HG03045 (cell line): ENCODE measurements at regions not wholly inside any gene's neighbourhood (a gene's known extent, or its start where the extent isn't known, plus 50 kb on each side); places are given as distances from the start of the nearest gene placed in this dataset.
A peak's percentile ranks its signal among the peaks of the same experiment; 100 is the strongest.
"Not testable (repeated sequence)": the region's sequence is repeated elsewhere in the genome, so short reads cannot be mapped to it uniquely, and the experiment has no call there.

Experiments
- ATAC-seq: cut with Tn5 transposase; IDR thresholded peaks from one replicate; pipeline ENCODE4 v1.9.1; 2021; ENCODE audit warnings: mild to moderate bottlenecking, moderate library complexity; ENCODE audit not compliant: unreplicated experiment

DNA sequence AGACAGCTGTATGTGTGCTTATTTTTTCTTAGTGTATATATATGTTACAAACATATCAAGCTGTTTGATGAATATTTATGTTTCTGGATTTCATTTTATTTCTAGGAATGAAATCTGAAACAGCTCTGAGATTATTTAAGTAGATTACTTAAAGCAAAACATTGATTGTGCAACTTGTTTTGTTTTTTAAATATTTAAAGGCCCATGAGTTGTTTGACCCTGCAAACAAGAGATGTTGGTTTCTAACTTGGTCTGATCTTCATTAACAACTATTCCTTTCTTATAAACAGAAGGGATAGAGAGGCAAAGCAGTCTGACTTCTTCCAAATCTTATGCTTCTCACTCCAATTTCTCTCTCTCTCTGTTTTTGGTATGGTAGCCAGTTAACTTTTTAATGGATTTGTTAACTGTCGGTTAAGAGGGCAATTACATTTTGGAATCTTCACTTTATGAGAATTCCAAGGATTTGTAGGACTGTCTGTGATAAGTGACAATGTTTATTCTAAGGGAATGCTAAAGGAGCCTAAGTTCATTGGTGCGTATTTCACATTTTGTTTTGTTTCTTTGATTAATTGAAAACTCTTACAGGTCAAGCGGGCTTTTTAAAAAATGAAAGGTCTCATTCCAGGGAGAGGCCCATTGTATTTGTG is 102.6 kb upstream of the HMGA2 start:
- no peak for ATAC-seq

DNA sequence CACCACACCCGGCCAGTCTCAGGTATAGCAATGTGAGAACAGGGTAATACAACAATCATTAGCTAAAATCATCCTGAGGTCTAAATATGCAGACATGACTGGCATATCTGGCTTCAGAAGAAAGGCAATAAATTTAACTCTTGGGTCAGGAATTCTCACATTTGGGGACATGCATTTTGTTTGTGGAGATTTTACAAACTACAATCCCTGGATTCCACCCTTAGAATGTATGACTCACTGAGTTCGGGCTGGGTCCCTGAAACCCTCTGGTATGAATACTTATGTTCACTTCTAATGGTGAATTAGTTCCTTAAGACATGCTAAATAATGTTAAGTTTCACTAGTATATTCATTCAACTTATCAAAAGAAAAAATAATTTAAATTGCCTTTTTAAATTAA is 98.9 kb upstream of the HMGA2 start:
- no peak for ATAC-seq

DNA sequence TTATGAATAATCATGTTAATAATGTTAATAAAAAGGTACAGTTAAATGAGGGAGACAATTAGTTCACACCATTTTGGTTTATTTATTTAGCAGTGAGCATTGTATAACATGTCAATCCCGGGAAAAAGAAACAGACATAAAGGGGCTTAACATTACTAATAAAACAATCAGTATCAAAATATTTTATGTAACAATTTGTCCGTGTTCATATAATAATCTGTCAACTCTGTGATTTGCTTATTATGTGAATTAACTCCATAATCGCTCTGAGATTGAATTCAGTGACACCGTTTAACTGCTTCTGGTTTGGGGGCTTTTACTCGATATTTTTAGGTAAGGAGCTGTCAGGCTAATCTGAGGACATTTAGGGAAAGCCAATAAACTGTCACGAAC is 95.8 kb upstream of the HMGA2 start:
- ATAC-seq = no peak

DNA sequence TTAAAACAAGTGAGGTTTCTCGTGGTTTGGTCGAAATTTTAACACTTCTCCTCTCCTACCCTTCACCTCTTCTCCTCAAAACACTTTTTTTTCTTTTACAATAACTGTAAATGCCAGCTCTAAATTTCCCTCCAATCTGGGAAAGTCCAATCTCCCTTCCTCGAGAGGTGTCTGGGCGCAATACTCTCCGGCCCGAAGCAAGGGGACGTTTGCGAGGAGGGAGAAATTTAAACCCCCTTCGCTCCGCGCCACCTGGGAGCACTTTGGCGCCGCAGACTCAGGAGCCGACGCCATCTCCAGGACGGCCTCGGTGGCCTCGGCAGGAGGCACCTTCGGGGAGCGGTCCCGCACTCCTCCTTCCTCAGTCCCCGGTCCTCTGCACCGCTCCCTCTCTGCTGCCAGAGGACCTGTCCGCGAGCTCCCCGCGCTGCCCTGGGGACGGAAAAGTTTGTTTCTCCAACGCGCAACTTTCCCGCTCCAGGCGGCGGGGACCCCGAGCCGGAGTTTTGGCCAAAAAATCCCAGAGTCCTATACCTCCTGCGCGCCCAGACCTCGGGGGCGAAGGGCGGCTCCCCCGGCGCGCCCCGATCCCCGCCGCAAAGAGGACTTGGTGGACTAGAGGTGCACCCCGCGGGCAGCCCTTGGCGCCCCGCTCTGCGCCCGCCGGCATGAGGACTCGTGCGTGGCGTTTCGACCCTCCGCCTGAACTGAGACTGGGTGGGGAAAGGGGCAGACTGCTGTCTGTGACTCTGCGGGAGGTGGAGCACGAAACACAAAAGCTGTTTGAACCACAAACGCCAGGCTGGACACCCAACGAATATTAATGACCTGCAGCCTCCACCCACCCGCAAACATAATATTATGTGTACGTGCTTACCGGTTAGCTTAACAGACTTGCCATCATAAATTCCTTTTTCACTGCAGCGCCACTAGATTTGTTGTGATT is 95.2 kb upstream of the HMGA2 start:
- ATAC-seq = no peak

DNA sequence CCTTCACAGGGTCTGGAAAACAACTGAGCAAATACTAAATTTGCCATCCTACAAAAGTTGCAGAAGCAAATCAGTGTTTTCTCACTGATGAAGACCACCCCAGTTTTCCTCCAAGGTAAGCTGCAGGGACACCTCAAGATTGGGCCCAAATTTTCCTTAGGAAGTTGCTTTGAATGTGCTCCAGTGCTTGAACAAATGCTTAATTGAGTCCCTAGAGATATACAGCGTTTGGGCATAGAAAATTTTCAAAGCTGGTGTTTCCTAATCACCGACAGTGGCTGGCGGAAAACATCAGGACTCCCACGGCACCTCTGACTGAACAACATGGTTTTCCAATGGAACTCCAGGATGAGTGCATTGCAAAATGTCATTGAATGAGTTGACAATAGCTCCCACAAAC is 92.5 kb upstream of the HMGA2 start:
- no peak for ATAC-seq

DNA sequence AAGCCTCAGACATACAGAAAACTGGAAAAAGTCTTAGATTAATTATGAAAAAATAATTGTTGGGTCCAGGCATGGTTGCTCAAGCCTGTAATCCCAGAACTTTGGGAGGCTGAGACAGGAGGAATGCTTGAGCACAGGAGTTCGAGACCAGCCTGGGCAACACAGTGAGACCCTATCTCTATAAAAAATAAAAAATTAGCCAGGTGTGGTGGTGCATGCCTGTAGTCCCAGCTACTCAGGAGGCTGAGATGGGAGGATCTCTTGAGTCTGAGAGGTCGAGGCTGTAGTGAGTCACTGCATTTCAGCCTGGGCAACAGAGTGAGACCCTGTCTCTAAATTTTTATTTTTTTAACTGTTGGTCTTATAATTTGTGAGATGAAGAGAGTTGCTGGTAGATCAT is 90.6 kb upstream of the HMGA2 start:
- not testable (repeated sequence) for ATAC-seq

DNA sequence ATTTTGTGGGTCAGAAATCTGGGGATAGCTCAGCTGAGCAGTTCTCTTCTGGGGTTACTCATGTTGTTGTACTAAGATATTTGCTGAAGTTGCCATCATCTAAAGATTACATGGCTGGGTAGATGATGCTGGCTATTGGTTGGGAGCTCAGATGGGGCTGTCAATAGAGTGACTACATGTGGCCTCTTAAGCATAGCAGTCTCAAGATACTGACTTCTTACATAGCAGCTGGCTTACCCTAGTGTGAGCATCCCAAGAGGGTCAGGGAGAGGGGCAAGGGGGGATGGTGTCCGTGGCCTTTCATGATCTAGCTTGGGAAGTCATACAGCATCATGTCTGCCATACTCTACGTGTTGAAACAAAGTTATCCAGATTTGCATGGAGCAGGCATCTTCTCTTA is 90.1 kb upstream of the HMGA2 start:
- ATAC-seq = no peak

DNA sequence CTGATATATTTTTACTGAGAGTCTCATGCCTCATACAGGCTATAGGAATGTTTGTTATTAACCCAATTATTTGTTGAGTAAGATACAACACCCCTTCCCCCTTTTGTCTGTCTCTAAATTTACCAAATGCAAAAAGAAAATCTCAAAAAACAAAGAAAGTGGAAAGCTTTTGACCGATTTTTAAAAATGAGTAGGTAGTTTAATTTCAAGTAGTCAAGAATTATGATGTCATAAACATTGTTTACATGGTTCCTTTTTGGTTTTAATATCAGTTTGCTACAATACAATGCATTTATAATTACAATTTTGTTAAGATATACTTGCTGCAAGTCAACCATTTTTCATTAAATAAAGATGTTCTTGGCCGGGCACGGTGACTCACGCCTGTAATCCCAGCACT is 84.7 kb upstream of the HMGA2 start:
- no peak for ATAC-seq

DNA sequence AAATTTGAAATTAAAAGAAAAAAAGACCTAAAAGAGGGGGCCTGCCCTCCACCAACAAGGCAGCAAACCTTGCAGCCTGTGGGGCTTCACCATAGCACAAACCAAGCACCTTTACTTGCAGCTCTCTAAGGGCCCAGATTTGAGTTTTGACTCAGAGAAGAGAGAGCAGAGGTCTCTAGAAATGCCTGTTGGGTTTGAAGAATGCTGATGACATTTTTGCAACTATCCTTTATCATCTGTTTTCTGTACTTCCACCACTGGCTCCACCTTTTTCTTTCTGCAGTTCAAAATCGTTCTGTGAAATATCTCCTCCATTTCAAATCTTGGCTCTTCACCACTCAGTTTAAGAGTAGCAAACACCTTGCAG is 83.8 kb upstream of the HMGA2 start:
- no peak for ATAC-seq

DNA sequence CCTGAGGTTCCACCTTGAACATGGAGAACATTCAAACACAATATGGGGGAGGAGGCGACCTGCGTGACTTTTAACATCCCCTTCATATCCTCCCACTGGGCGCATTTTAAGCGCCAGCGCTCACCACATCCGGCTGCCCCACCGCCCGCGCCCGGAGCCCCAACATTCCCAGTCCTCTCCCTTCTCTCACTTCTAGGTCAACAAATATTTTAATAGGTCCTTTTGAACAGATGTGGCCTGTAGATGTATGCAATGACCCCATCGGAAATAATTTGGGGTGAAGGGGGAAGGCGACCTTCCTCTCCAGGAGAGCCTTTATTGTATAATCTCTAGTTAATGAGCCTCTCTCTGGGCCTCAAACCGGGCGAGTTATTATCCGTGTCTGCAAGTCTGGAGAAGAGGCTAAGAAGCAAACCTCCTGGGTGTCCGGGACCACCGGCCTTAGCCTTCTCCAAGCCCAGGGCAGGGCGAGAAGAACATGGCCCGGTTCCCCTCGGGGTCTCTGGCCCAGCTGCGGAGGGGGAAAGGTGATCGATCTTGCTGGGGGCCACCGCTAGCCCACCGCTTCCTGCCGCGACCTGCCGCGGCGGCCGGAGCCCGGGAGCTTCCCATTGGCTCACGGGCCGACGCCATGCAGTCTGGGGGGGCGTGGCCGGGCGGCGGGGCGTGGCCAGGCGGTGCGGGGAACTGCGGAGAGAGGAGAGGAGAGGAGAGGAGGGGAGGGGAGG is 83.2 kb upstream of the HMGA2 start:
- peak; percentile 70 for ATAC-seq

DNA sequence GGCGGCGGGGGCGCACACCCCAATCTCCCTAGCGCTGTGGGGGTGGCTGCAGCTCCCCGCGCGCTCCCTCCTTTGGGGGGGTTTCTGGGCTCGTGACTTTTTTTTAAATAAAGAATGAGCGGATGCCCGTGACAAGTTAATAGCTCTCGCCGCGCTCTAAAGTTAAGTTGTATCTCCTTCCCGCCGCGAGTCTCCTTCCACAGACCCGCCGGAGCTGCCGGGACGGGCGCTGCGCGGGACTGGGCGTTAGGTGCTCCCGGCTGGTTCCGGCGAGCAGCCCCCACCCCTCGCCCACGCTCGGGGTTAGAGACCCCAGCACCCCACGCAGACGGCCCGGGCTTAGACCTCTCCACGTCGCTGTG is 82.6 kb upstream of the HMGA2 start:
- ATAC-seq = no peak

DNA sequence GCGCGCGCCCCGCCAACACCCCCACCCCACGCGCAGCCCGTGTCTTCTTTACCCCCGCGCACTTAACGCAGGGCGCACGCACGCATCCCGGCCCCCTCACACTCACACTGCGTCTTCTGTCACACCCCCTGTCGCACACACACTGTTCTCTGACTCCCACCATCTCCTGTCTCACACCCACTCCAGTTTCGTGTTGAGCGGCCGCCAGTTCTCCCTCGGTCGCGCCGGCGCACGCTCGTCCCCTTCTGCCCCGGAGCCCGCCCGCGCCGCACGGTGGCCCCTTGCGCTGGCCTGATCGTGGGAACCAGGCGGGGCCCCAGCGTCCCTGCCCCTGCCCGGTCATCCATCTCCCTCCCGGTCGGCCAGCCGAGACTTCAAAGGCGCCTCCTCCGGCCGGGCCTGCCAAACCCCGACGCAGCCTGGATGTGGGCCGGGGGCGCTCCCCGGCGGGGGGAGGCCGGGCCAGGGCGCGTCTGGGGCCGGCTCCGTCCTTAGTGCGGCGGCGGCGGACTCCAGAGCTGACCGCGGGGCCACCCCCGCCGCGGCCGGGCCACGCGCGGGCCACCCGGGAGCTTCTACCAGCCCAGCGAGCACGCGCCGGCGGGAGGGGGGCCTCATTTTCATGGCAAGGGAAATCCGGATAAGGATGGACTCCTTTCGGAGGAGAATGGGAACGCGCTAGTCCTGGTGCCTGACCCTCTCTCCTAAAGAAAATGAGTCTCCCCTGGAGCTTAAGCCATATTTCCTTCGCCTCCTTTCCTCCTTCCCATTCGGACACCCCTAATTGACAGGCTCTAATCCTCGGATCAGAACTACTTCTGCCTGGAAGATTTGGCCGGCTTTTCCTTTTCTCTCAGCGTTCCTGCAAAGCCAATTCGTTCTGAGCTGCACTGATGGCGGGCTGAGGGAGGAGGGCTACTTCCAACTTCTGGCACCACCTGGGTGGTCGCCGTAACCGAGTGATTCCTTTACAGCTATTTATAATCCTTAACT is 82.0 kb upstream of the HMGA2 start:
- no peak for ATAC-seq

DNA sequence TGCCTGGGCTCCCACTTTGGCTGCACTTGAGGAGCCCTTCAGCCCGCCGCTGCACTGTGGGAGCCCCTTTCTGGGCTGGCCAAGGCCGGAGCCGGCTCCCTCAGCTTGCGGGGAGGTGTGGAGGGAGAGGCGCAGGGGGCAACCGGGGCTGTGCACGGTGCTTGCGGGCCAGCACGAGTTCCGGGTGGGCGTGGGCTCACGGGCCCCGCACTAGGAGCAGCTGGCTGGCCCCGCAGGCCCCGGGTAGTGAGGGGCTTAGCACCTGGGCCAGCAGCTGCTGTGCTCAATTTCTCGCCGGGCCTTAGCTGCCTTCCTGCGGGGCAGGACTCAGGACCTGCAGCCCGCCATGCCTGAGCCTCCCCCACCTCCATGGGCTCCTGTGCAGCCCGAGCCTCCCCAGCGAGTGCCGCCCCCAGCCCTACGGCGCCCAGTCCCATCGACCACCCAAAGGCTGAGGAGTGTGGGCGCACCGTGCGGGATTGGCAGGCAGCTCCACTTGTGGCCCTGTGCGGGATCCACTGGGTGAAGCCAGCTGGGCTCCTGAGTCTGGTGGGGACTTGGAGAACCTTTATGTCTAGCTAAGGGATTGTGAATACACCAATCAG is 79.9 kb upstream of the HMGA2 start:
- ATAC-seq = not testable (repeated sequence)

DNA sequence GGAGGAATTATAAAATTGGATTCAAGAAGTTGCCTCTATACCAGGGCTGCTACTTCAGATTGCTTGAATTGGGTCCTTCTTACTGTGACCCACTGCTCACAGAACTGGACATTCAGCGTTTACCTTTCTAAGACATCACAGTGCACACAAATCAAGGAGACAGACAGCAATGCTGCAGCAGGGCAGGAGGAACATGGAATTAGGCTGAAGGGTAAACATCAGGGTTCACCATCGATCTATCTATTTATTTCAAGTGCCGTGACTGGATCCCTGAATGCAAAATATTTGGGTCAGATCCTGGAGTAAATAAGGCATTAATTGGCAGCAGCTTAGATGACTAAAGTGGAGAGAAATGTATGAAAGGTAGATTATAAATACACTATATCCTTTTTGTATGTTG is 76.9 kb upstream of the HMGA2 start:
- ATAC-seq = no peak

DNA sequence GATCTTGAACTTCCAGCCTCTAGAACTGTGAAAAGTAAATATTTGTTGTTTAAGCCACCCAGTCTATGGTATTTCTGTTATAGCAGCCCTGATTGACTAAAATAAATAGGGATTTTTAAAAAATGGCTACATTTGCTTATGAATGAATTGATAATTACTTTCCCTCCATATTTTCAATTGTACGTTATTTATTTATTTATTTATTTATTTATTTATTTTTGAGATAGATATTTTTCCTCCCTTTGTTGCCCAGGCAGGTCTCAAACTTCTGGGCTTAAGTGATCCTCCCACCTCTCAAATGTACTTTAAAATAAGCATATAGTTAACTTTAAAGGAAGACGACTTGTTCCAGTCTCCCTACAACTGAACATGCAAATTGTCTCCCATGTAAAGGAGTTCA is 76.0 kb upstream of the HMGA2 start:
- no peak for ATAC-seq

DNA sequence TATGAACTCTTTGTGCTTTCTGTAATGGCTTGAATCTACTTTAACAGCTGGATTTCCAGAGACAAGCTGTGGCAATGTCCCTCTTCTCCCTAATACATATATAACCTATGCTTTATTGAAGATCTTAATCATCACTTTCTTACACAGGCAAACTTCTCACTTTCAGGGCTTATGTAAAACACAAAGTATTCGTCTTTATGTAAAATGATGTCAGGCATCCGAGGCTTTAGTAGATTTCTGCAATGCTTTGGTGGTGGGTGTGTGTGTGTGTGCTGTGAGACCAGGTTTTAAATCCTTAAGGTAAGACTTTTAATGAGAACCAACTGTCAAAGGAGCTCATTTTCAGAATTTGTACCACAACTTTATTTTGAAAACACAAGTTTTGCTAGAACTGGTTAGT is 70.0 kb upstream of the HMGA2 start:
- ATAC-seq = no peak

DNA sequence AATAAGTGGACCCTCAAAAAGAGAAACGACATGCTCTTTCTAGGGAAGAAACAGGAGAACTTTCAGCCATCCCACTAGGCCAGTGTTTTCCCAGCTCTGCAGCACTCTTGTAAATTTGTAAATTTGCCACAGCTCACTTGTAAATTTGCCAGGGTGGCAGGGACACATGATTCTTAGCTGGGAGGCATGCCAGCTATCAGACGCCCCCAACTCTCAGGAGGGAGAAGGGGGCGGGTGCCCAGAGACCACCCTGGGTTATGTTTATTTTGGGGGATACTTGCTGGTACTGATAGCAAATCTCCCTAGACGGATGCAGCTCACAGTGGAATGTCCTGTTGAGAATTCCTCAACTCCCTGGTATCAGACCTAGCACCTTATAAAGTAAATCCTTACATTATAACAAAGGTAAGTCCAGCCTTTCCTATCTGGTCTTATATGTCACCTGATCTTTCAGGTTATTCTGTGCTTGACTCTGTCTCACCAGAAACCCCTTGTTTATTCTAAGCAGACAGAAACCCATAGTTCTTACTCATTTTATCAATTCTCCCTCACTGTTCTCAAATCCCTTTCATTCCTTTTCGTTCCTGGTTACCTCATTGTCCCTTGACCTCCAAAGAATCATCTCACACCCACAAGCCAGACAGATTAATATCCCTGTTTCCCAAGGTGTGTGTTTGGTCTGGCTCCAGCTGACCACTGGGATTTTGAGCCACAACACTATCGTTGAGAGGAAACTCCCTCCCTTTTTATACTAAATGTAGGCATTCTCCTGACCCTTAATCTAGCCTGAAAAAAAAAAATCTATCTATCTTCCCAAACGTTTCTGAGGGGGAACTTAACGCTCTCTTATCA is 69.3 kb upstream of the HMGA2 start:
- no peak for ATAC-seq

DNA sequence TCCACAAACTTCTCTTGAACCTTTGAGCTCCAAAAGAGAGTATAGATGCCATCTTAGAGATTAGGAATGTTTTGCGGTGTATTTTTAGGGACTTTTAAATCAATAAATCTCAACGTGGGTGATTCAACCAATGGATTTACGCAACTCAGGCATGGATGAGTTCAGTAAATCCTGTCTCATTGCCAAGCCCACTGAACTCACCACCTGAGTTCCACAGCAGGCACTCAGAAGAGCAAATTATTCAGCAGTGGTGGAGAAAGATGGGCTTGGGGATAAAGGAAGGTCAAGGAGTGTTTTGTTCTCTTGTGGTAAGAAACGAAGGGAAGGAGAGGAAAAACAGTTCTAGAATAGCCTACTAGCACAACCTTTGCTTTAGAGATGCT is 68.7 kb upstream of the HMGA2 start:
- no peak for ATAC-seq

DNA sequence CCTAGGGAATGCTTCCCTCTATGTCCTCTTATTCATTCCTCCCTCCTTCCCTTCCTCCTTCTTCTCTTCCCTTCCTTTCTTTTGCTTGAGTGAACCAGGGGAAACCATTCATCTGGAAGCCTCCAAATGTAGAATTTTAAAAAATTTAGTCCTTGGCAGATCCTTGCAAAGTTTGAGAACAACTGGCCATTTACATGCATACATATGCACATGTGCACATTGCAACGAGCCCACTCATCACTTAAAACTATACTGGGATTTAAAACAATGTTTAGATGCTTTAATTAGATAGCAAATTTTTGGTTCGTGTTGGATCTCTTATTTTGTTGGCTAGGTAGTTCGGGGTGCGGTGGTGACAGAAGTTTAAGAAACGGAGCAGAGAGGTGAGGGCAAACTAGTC is 68.0 kb upstream of the HMGA2 start:
- ATAC-seq = no peak
